Liver (tissue), 8 donors: ENCODE measurements at regions not wholly inside any gene's neighbourhood (a gene's known extent, or its start where the extent isn't known, plus 50 kb on each side); places are given as distances from the start of the nearest gene placed in this dataset.

Experiments
- DNase-seq: peaks from one replicate; pipeline ENCODE4 v3.0.0-alpha.2; 2017; ENCODE audit warnings: low spot score
- H3K27ac ChIP-seq, 2 donors: one replicate each; pipeline ENCODE4 v1.7.0; 2013; ENCODE audit warnings: inconsistent platforms in 2 of 2, low read length in 2 of 2, control low read depth in 1 of 2, low read depth in 1 of 2, mild to moderate bottlenecking in 1 of 2
- H3K27me3 ChIP-seq, 4 donors: one replicate each; pipeline versions ENCODE4 v1.6.1 to v1.7.0; 2013; ENCODE audit warnings: low read length in 3 of 4, inconsistent platforms in 1 of 4, mild to moderate bottlenecking in 1 of 4, moderate library complexity in 1 of 4; ENCODE audit not compliant: control insufficient read depth in 4 of 4, insufficient read depth in 4 of 4
- H3K36me3 ChIP-seq, 4 donors: one replicate each; pipeline versions ENCODE4 v1.6.1 to v1.7.0; 2013; ENCODE audit warnings: low read length in 3 of 4, mild to moderate bottlenecking in 3 of 4, low read depth in 1 of 4, moderate library complexity in 1 of 4; ENCODE audit not compliant: control insufficient read depth in 4 of 4, insufficient read depth in 3 of 4
- H3K4me1 ChIP-seq, 4 donors: one replicate each; pipeline versions ENCODE4 v1.6.1 to v1.7.0; 2013; ENCODE audit warnings: low read length in 3 of 4, mild to moderate bottlenecking in 3 of 4, moderate library complexity in 1 of 4; ENCODE audit not compliant: control insufficient read depth in 4 of 4, insufficient read depth in 4 of 4
- H3K4me3 ChIP-seq, 3 donors: one replicate each; pipeline versions ENCODE4 v1.6.1 to v1.7.0; 2013; ENCODE audit warnings: low read length in 3 of 3, control low read depth in 1 of 3, low read depth in 1 of 3, mild to moderate bottlenecking in 1 of 3
- H3K9ac ChIP-seq, 2 donors: one replicate each; pipeline ENCODE4 v1.7.0; 2013; ENCODE audit warnings: low read length in 2 of 2, mild to moderate bottlenecking in 2 of 2, moderate library complexity in 2 of 2, control low read depth in 1 of 2, low read depth in 1 of 2
- H3K9me3 ChIP-seq, 4 donors: one replicate each; pipeline versions ENCODE4 v1.6.1 to v1.7.0; 2013; ENCODE audit warnings: low read length in 3 of 4; ENCODE audit not compliant: control insufficient read depth in 4 of 4
- ATF3 ChIP-seq: IDR thresholded peaks from 2 replicates; pipeline ENCODE4 v1.6.1; 2016; ENCODE audit warnings: antibody characterized with exemption
- CTCF ChIP-seq: fragments of 150-350 bp; IDR thresholded peaks from 2 replicates; pipeline ENCODE4 v1.5.1; 2017; ENCODE audit warnings: improper control_type of control experiment, low read depth, low read length; ENCODE audit not compliant: missing input control
- FOXA2 ChIP-seq: IDR thresholded peaks from 2 replicates; pipeline ENCODE4 v1.6.1; 2016; ENCODE audit warnings: antibody characterized with exemption
- GABPA ChIP-seq, 2 donors: IDR thresholded peaks in 1 of 2; conservative IDR thresholded peaks in 1 of 2; 2 replicates each; pipeline ENCODE4 v1.6.1; 2016; ENCODE audit warnings: antibody characterized with exemption in 2 of 2, mild to moderate bottlenecking in 1 of 2, moderate library complexity in 1 of 2
- HNF4A ChIP-seq, 2 donors: conservative IDR thresholded peaks; 2 replicates each; pipeline ENCODE4 v1.6.1; 2016; ENCODE audit warnings: antibody characterized with exemption in 2 of 2, mild to moderate bottlenecking in 2 of 2
- HNF4G ChIP-seq: IDR thresholded peaks from 2 replicates; pipeline ENCODE4 v1.6.1; 2016; ENCODE audit warnings: antibody characterized with exemption
- JUND ChIP-seq, 2 donors: IDR thresholded peaks; 2 replicates each; pipeline ENCODE4 v1.6.1; 2016; ENCODE audit warnings: antibody characterized with exemption in 2 of 2
- MAX ChIP-seq: IDR thresholded peaks from 2 replicates; pipeline ENCODE4 v1.6.1; 2016; ENCODE audit warnings: antibody characterized with exemption
- NR2F2 ChIP-seq: IDR thresholded peaks from 2 replicates; pipeline ENCODE4 v1.6.1; 2016; ENCODE audit warnings: antibody characterized with exemption
- RAD21 ChIP-seq, 2 donors: IDR thresholded peaks; 2 replicates each; pipeline ENCODE4 v1.6.1; 2016; ENCODE audit warnings: antibody characterized with exemption in 2 of 2, mild to moderate bottlenecking in 2 of 2
- REST ChIP-seq: IDR thresholded peaks from 2 replicates; pipeline ENCODE4 v1.6.1; 2016; ENCODE audit warnings: antibody characterized with exemption, mild to moderate bottlenecking
- RXRA ChIP-seq, 2 donors: IDR thresholded peaks; 2 replicates each; pipeline ENCODE4 v1.6.1; 2017 to 2018; ENCODE audit warnings: antibody characterized with exemption in 2 of 2, mild to moderate bottlenecking in 1 of 2
- SP1 ChIP-seq: IDR thresholded peaks from 2 replicates; pipeline ENCODE4 v1.6.1; 2018; ENCODE audit warnings: antibody characterized with exemption, mild to moderate bottlenecking
- TAF1 ChIP-seq: conservative IDR thresholded peaks from 2 replicates; pipeline ENCODE4 v1.6.1; 2016; ENCODE audit warnings: antibody characterized with exemption, mild to moderate bottlenecking
- YY1 ChIP-seq: IDR thresholded peaks from 2 replicates; pipeline ENCODE4 v1.6.1; 2016; ENCODE audit warnings: antibody characterized with exemption, mild to moderate bottlenecking
- ZBTB33 ChIP-seq: IDR thresholded peaks from 2 replicates; pipeline ENCODE4 v1.6.1; 2016; ENCODE audit warnings: antibody characterized with exemption
- WGBS: extraction: QIAGEN DNeasy Blood & Tissue Kit; methylation state at CpG from one replicate; pipeline ENCODE4 v1.1.7; 2013; 5-methylcytosine and 5-hydroxymethylcytosine counted together
- donor health status: healthy.
- donor health status: healthy.
- donor health status: healthy.
- donor health status: healthy.
- donor health status: healthy.

- TF ChIP-seq HNF4G: no peak
Observed at GRCh38 chr13:39971526-39971925, 316.1 kb downstream of the COG6 start (continued).

- no peaks in the 10 kb centered on the region for H3K9me3 ChIP-seq
- TF ChIP-seq SP1 (no peak), FOXA2 (no peak), MAX (no peak), TAF1 (no peak), HNF4G (no peak), RXRA (IDR thresholded peaks at IDR 0.05) (no peak), HNF4A (conservative IDR thresholded peaks at IDR 0.05) (no peak), RAD21 (IDR thresholded peaks at IDR 0.05) (no peak), ZBTB33 (no peak), YY1 (no peak), REST (no peak), ATF3 (no peak), CTCF (no peak), NR2F2 (no peak), JUND (IDR thresholded peaks at IDR 0.05) (no peak), GABPA (IDR thresholded peaks at IDR 0.05 in 1 of 2, conservative IDR thresholded peaks at IDR 0.05 in 1 of 2) (no peak)
- WGBS: 79% methylated on average over 6 of the region's 6 CpGs
- no peak overlapping the region for H3K4me3 ChIP-seq
- no peak for DNase-seq
- no peak overlapping the region for H3K27ac ChIP-seq
- peaks cover 0 to 4% (median 0%) of the 10 kb centered on the region in 4 donors for H3K27me3 ChIP-seq
- no peaks in the 10 kb centered on the region for H3K36me3 ChIP-seq
- H3K9ac ChIP-seq: no peak overlapping the region
- H3K4me1 ChIP-seq: no peaks in the 10 kb centered on the region
Observed at GRCh38 chr13:39976481-39976880, 321.0 kb downstream of the COG6 start.
